Pancreas (tissue), 10 donors: ENCODE measurements at regions not wholly inside any gene's neighbourhood (a gene's known extent, or its start where the extent isn't known, plus 50 kb on each side); places are given as distances from the start of the nearest gene placed in this dataset.

Experiments used
- ATAC-seq, 4 donors: fragments of 200-7000 bp; cut with Tn5 transposase; one replicate each; pipeline versions ENCODE4 v1.8.0 to v1.9.1; 2020; ENCODE audit warnings: mild to moderate bottlenecking in 4 of 4, moderate library complexity in 4 of 4
- DNase-seq, 6 donors: peaks; one replicate each; pipeline ENCODE4 v3.0.0-alpha.2; 2020
- FAIRE-seq: peaks from 2 replicates; lab custom pipeline; 2012; peaks lifted over from hg19 to GRCh38; lab: Jason Lieb, UNC
- H3K27ac ChIP-seq, 4 donors: fragments of 200-600 bp; sonication (generic); 1 replicate in 3 of 4; 2 replicates in 1 of 4; pipeline versions ENCODE4 v1.5.0 to v1.8.0; 2020
- H3K27me3 ChIP-seq, 4 donors: fragments of 200-600 bp; one replicate each; pipeline ENCODE4 v1.8.0; 2021
- H3K36me3 ChIP-seq, 3 donors: fragments of 200-600 bp; sonication (generic) in 1 of 3; one replicate each; pipeline versions ENCODE4 v1.5.0 to v1.8.0; 2020 to 2021
- H3K4me1 ChIP-seq, 3 donors: fragments of 200-600 bp; one replicate each; pipeline ENCODE4 v1.8.0; 2021
- H3K4me3 ChIP-seq, 4 donors: fragments of 200-600 bp; sonication (generic) in 2 of 4; one replicate each; pipeline versions ENCODE4 v1.5.0 to v1.8.0; 2020 to 2021
- H3K9me3 ChIP-seq, 4 donors: fragments of 200-600 bp; one replicate each; pipeline ENCODE4 v1.8.0; 2021
- CTCF ChIP-seq, 4 donors: fragments of 200-600 bp; sonication (generic) in 3 of 4; IDR thresholded peaks; one replicate each; pipeline versions ENCODE4 v1.5.0 to v1.8.0; 2021; ENCODE audit warnings: antibody characterized with exemption in 4 of 4
- WGBS, 2 donors: extraction: QIAGEN DNeasy Blood & Tissue Kit; methylation state at CpG; one replicate each; pipeline ENCODE4 v1.1.7; 2013; 5-methylcytosine and 5-hydroxymethylcytosine counted together
- intact Hi-C, 3 donors: fragments of 100-400 bp; cut with DNase I; formaldehyde crosslinking; loops; one replicate each; pipeline versions ENCODE4 v1.11.1 to v1.14.2; 2022
- donor health status: healthy with polysubstance abuse.
- donor health status: DM: no; HTN: no; CAD: no; lungs with moderate emphysema.
- donor health status: DM: no; HTN: no; CAD: no.
- donor health status: control.
- donor health status: control.
- donor health status: Bipolar disorder and iron deficiency.
- donor health status: DM: yes; HTN: yes; CAD: no.
- donor health status: DM: no; HTN: no; CAD: no.
- donor health status: DM: no; HTN: no; CAD: no.
- donor health status: DM: yes; HTN: yes; CAD: no.

GRCh38 chr15:31457161-31457560 lies 130.5 kb downstream of the KLF13 start:
- no peak overlapping the region for H3K27ac ChIP-seq
- no peak for TF ChIP-seq CTCF (IDR thresholded peaks at IDR 0.05)
- FAIRE-seq: no peak
- intact Hi-C loops: no loop called here
- no peaks in the 10 kb centered on the region for H3K36me3 ChIP-seq
- H3K4me3 ChIP-seq: no peak overlapping the region
- 72 to 79% methylated on average over 5 of the region's 5 CpGs for WGBS, 2 donors
- ATAC-seq: no peak
- no peak for DNase-seq
- H3K9me3 ChIP-seq: no peaks in the 10 kb centered on the region
- no peaks in the 10 kb centered on the region for H3K4me1 ChIP-seq
- no peaks in the 10 kb centered on the region for H3K27me3 ChIP-seq

GRCh38 chr15:31457631-31458526 lies 131.2 kb downstream of the KLF13 start:
- H3K36me3 ChIP-seq: no peaks in the 10 kb centered on the region
- 69 to 77% methylated on average over 11 of the region's 11 CpGs for WGBS, 2 donors
- no peaks in the 10 kb centered on the region for H3K27me3 ChIP-seq
- no peaks in the 10 kb centered on the region for H3K9me3 ChIP-seq
- no peak for DNase-seq
- intact Hi-C loops: no loop called here
- no peak overlapping the region for H3K27ac ChIP-seq
- H3K4me1 ChIP-seq: no peaks in the 10 kb centered on the region
- no peak for TF ChIP-seq CTCF (IDR thresholded peaks at IDR 0.05)
- no peak overlapping the region for H3K4me3 ChIP-seq
- FAIRE-seq: no peak
- ATAC-seq: peak in 1 of 4 donors; percentile 63

GRCh38 chr15:31458596-31459399 lies 132.2 kb downstream of the KLF13 start:
- no peak for TF ChIP-seq CTCF (IDR thresholded peaks at IDR 0.05)
- DNase-seq: no peak
- WGBS, 2 donors: 65 to 75% methylated on average over 9 of the region's 9 CpGs
- intact Hi-C loops: no loop called here
- no peaks in the 10 kb centered on the region for H3K27me3 ChIP-seq
- H3K9me3 ChIP-seq: no peaks in the 10 kb centered on the region
- no peak overlapping the region for H3K4me3 ChIP-seq
- no peaks in the 10 kb centered on the region for H3K4me1 ChIP-seq
- FAIRE-seq: no peak
- ATAC-seq: peak in 1 of 4 donors; percentile 59
- no peak overlapping the region for H3K27ac ChIP-seq
- H3K36me3 ChIP-seq: no peaks in the 10 kb centered on the region

GRCh38 chr15:31459400-31459748 lies 132.7 kb downstream of the KLF13 start:
- H3K4me1 ChIP-seq: no peaks in the 10 kb centered on the region
- intact Hi-C loops: no loop called here
- DNase-seq (no peak), FAIRE-seq (no peak), ATAC-seq (no peak)
- H3K4me3 ChIP-seq: no peak overlapping the region
- H3K9me3 ChIP-seq: no peaks in the 10 kb centered on the region
- H3K27me3 ChIP-seq: no peaks in the 10 kb centered on the region
- no peak overlapping the region for H3K27ac ChIP-seq
- TF ChIP-seq CTCF (IDR thresholded peaks at IDR 0.05): no peak
- 82 to 96% methylated on average over 1 of the region's 1 CpG for WGBS, 2 donors
- no peaks in the 10 kb centered on the region for H3K36me3 ChIP-seq
